Smooth muscle cell (in vitro differentiated cells): ENCODE measurements at regions not wholly inside any gene's neighbourhood (a gene's known extent, or its start where the extent isn't known, plus 50 kb on each side); places are given as distances from the start of the nearest gene placed in this dataset.

Source experiments
- DNase-seq: peaks from one replicate; lab custom pipeline; 2025; ENCODE audit not compliant: unreplicated experiment; lab: John Stamatoyannopoulos, UW
- H2AFZ ChIP-seq: fragments of 200-600 bp; sonication (generic); 2 replicates; pipeline ENCODE4 v1.6.0; 2016; ENCODE audit warnings: antibody characterized with exemption, low read depth, mild to moderate bottlenecking
- H3F3A ChIP-seq: fragments of 200-600 bp; sonication (generic); 2 replicates; pipeline ENCODE4 v1.6.0; 2017; ENCODE audit warnings: antibody characterized with exemption, low read depth
- H3K27ac ChIP-seq: fragments of 200-600 bp; sonication (generic); 2 replicates; pipeline ENCODE4 v1.5.1; 2016; ENCODE audit warnings: low read depth, mild to moderate bottlenecking
- H3K27me3 ChIP-seq: fragments of 200-600 bp; sonication (generic); 2 replicates; pipeline ENCODE4 v1.6.1; 2016; ENCODE audit warnings: low read depth, mild to moderate bottlenecking
- H3K36me3 ChIP-seq: fragments of 200-600 bp; sonication (generic); 2 replicates; pipeline ENCODE4 v1.5.1; 2016; ENCODE audit warnings: low read depth
- H3K4me1 ChIP-seq: fragments of 200-600 bp; sonication (generic); 2 replicates; pipeline ENCODE4 v1.5.1; 2016; ENCODE audit warnings: low read depth
- H3K4me2 ChIP-seq: fragments of 200-600 bp; sonication (generic); 2 replicates; pipeline ENCODE4 v1.6.0; 2016; ENCODE audit warnings: mild to moderate bottlenecking
- H3K4me3 ChIP-seq: fragments of 200-600 bp; sonication (generic); 2 replicates; pipeline ENCODE4 v1.5.1; 2016; ENCODE audit warnings: mild to moderate bottlenecking
- H3K79me2 ChIP-seq: fragments of 200-600 bp; sonication (generic); 2 replicates; pipeline ENCODE4 v1.6.0; 2016; ENCODE audit warnings: low read depth, mild to moderate bottlenecking
- H3K9ac ChIP-seq: fragments of 200-600 bp; sonication (generic); 2 replicates; pipeline ENCODE4 v1.6.0; 2016; ENCODE audit warnings: low read depth
- H3K9me3 ChIP-seq: fragments of 200-600 bp; sonication (generic); replicated peaks from 2 replicates; pipeline ENCODE4 v1.5.1; 2016; ENCODE audit warnings: low read depth
- H4K20me1 ChIP-seq: fragments of 200-600 bp; sonication (generic); 2 replicates; pipeline ENCODE4 v1.6.0; 2016; ENCODE audit warnings: low read depth
- WGBS: methylation state at CpG from one replicate; pipeline ENCODE4 v1.1.7; 2016; ENCODE audit warnings: low lambda C conversion rate; 5-methylcytosine and 5-hydroxymethylcytosine counted together
- TF ChIP-seq, protein P1 (sequence below): fragments of 200-600 bp; sonication (generic); IDR thresholded peaks from 2 replicates; pipeline ENCODE4 v1.5.1; 2017; ENCODE audit warnings: borderline replicate concordance, mild to moderate bottlenecking, antibody characterized with exemption; ENCODE audit not compliant: insufficient read depth, poor library complexity, severe bottlenecking

DNA sequence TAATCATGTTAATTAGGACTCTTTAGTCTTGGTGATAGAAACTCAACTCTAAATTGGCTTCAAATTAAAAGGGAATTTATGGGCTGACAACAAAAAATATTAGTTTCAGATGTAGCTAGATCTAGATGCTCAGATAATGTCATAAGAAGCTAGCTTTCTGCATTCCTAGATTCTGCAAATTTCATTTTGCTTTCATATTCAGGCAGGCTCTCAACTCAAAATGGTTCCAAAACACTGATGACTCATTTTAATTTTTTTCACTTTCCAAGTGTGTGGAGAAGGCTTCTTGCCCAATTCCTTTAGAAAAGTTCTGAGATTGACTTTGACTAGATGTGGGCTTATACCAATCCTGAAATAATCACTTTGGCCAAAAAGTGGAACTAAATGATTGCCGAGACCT, 236.7 kb upstream of the GOT2 start:
- Histone ChIP-seq H2AFZ (no peak overlapping the region), H3K9ac (no peak overlapping the region), H3K79me2 (no peaks in the 10 kb centered on the region), H3K4me1 (no peaks in the 10 kb centered on the region), H3K27me3 (no peaks in the 10 kb centered on the region), H3K4me3 (no peak overlapping the region), H3K36me3 (no peaks in the 10 kb centered on the region), H3K27ac (no peak overlapping the region), H3K9me3 (no peaks in the 10 kb centered on the region), H4K20me1 (no peaks in the 10 kb centered on the region), H3F3A (no peaks in the 10 kb centered on the region), H3K4me2 (no peak overlapping the region)
- 97% methylated on average over 1 of the region's 1 CpG for WGBS
- no peak for DNase-seq
- TF ChIP-seq, protein P1, sequence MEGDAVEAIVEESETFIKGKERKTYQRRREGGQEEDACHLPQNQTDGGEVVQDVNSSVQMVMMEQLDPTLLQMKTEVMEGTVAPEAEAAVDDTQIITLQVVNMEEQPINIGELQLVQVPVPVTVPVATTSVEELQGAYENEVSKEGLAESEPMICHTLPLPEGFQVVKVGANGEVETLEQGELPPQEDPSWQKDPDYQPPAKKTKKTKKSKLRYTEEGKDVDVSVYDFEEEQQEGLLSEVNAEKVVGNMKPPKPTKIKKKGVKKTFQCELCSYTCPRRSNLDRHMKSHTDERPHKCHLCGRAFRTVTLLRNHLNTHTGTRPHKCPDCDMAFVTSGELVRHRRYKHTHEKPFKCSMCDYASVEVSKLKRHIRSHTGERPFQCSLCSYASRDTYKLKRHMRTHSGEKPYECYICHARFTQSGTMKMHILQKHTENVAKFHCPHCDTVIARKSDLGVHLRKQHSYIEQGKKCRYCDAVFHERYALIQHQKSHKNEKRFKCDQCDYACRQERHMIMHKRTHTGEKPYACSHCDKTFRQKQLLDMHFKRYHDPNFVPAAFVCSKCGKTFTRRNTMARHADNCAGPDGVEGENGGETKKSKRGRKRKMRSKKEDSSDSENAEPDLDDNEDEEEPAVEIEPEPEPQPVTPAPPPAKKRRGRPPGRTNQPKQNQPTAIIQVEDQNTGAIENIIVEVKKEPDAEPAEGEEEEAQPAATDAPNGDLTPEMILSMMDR: no peak

DNA sequence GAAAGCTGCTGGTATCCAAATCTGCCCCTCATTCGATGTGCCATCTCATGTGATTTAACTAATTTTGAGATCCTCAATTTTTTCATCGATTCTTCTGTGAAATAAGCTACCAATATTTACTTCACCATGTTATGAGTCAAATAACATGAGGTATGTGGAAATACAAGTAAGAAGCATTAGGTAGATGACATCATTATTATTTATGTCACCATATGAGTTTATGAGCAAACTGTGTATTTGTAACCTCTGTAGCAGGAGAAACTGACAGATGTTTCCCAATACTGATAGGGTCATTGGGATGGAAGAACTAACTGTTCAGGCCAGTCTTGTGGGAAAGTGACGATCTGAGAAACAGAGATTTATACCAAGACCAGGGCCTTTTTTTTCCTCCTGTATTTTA, 229.4 kb upstream of the GOT2 start:
- DNase-seq: no peak
- TF ChIP-seq, protein P1: no peak
- H3K9me3 ChIP-seq: no peaks in the 10 kb centered on the region
- H4K20me1 ChIP-seq: no peaks in the 10 kb centered on the region
- H3K9ac ChIP-seq: no peak overlapping the region
- no peaks in the 10 kb centered on the region for H3K4me1 ChIP-seq
- 89% methylated on average over 3 of the region's 3 CpGs for WGBS
- H3K27me3 ChIP-seq: no peaks in the 10 kb centered on the region
- H2AFZ ChIP-seq: no peak overlapping the region
- H3K27ac ChIP-seq: no peak overlapping the region
- no peaks in the 10 kb centered on the region for H3K79me2 ChIP-seq
- H3K4me3 ChIP-seq: no peak overlapping the region
- no peaks in the 10 kb centered on the region for H3K36me3 ChIP-seq
- H3K4me2 ChIP-seq: no peak overlapping the region
- H3F3A ChIP-seq: no peaks in the 10 kb centered on the region

DNA sequence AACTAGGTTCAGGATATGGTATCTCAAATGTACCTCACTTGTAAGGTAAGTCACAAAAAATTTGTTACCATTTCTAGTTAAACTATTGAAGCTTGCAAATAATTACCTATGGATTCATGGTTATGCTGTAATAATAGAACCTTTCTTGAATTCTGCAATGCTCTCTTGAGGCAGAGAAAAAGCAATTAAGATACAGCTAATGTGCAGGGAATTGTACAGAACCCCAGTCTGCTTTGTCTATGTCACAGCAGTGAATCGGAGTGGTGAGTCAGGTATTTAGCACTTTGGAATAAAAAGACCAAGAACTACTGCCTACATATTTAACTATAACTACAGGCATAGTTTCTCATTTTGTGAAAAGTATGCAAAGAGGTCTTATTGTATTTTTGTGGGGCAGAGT, 228.7 kb upstream of the GOT2 start:
- 89% methylated on average over 1 of the region's 1 CpG for WGBS
- Histone ChIP-seq H3K4me3 (no peak overlapping the region), H3K4me2 (no peak overlapping the region), H3K27me3 (no peaks in the 10 kb centered on the region), H2AFZ (no peak overlapping the region), H3F3A (no peaks in the 10 kb centered on the region), H3K79me2 (no peaks in the 10 kb centered on the region), H3K27ac (no peak overlapping the region), H3K9ac (no peak overlapping the region), H3K9me3 (no peaks in the 10 kb centered on the region), H3K4me1 (no peaks in the 10 kb centered on the region), H3K36me3 (no peaks in the 10 kb centered on the region), H4K20me1 (no peaks in the 10 kb centered on the region)
- DNase-seq: no peak
- TF ChIP-seq, protein P1: no peak

DNA sequence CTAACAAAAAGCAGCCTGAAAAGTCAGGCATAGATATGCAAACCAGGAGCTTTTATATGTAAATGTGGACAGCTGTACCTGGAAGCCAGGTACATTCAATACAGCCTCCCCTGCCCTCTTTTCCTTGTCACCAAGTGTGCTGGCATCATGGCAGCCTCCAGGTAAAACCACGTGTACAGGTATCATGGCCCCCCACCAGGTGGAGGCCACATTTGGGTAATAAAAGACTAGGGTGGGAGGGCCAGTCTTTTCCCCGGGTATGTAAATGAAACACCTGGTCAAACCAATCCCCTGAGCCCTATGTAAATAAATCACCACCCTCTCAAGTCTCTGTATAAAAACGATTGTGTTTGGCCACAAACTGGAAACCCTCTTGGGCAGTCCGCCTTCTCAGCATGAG, 226.4 kb upstream of the GOT2 start:
- no peak overlapping the region for H2AFZ ChIP-seq
- H4K20me1 ChIP-seq: no peaks in the 10 kb centered on the region
- no peak for DNase-seq
- H3K4me3 ChIP-seq: no peak overlapping the region
- H3K4me1 ChIP-seq: no peaks in the 10 kb centered on the region
- H3K36me3 ChIP-seq: no peaks in the 10 kb centered on the region
- H3K9me3 ChIP-seq: no peaks in the 10 kb centered on the region
- WGBS: 84% methylated on average over 4 of the region's 4 CpGs
- H3K27me3 ChIP-seq: no peaks in the 10 kb centered on the region
- H3F3A ChIP-seq: no peaks in the 10 kb centered on the region
- H3K9ac ChIP-seq: no peak overlapping the region
- TF ChIP-seq, protein P1: no peak
- no peak overlapping the region for H3K27ac ChIP-seq
- H3K79me2 ChIP-seq: no peaks in the 10 kb centered on the region
- no peak overlapping the region for H3K4me2 ChIP-seq
